HG03196 (cell line): ENCODE measurements at regions not wholly inside any gene's neighbourhood (a gene's known extent, or its start where the extent isn't known, plus 50 kb on each side); places are given as distances from the start of the nearest gene placed in this dataset.

Experiments used
- ATAC-seq: cut with Tn5 transposase; IDR thresholded peaks from one replicate; pipeline ENCODE4 v1.9.1; 2021; ENCODE audit not compliant: unreplicated experiment

- no peak for ATAC-seq
Measured at GRCh38 chr10:130727766-130728490, 583.6 kb downstream of the TCERG1L start.

GRCh38 chr10:130728531-130729215, 582.8 kb downstream of the TCERG1L start:
- ATAC-seq = no peak

- no peak for ATAC-seq
Measured at GRCh38 chr10:130729876-130730275, 581.6 kb downstream of the TCERG1L start.

- no peak for ATAC-seq
Measured at GRCh38 chr10:130737186-130737585, 574.3 kb downstream of the TCERG1L start.

- ATAC-seq = no peak
Measured at GRCh38 chr10:130737621-130738020, 573.9 kb downstream of the TCERG1L start.

- ATAC-seq = no peak
Measured at GRCh38 chr10:130739016-130739756, 572.3 kb downstream of the TCERG1L start.

- no peak for ATAC-seq
Measured at GRCh38 chr10:130739757-130740145, 571.8 kb downstream of the TCERG1L start.

GRCh38 chr10:130740166-130740565, 571.4 kb downstream of the TCERG1L start:
- no peak for ATAC-seq

- ATAC-seq = no peak
Measured at GRCh38 chr10:130740915-130741750, 570.4 kb downstream of the TCERG1L start.

- no peak for ATAC-seq
Measured at GRCh38 chr10:130741901-130742855, 569.3 kb downstream of the TCERG1L start.

- no peak for ATAC-seq
Measured at GRCh38 chr10:130742941-130743675, 568.4 kb downstream of the TCERG1L start.

- ATAC-seq = no peak
Measured at GRCh38 chr10:130743751-130744271, 567.7 kb downstream of the TCERG1L start.

- no peak for ATAC-seq
Measured at GRCh38 chr10:130744631-130745030, 566.9 kb downstream of the TCERG1L start.

- ATAC-seq = no peak
Measured at GRCh38 chr10:130745251-130745650, 566.3 kb downstream of the TCERG1L start.

- ATAC-seq = no peak
Measured at GRCh38 chr10:130745821-130746220, 565.7 kb downstream of the TCERG1L start.

GRCh38 chr10:130746311-130746710, 565.2 kb downstream of the TCERG1L start:
- ATAC-seq = no peak

GRCh38 chr10:130747356-130747755, 564.2 kb downstream of the TCERG1L start:
- ATAC-seq = no peak

GRCh38 chr10:130747946-130748345, 563.6 kb downstream of the TCERG1L start:
- ATAC-seq = no peak
